MM.1S (cell line): ENCODE measurements at regions not wholly inside any gene's neighbourhood (a gene's known extent, or its start where the extent isn't known, plus 50 kb on each side); places are given as distances from the start of the nearest gene placed in this dataset.

ENCODE experiments used
- CTCF ChIP-seq: fragments of 300-600 bp; sonication (generic); IDR thresholded peaks from 2 replicates; pipeline ENCODE4 v1.5.1; 2016; ENCODE audit warnings: antibody characterized with exemption, low read length, mixed read lengths
- EZH2 ChIP-seq: fragments of 300-600 bp; sonication (generic); optimal IDR thresholded peaks from 2 replicates; pipeline ENCODE3; 2017; ENCODE audit warnings: low read depth, mild to moderate bottlenecking, antibody characterized with exemption, low read length, mixed read lengths
- EZH2phosphoT487 ChIP-seq: fragments of 300-600 bp; sonication (generic); IDR thresholded peaks from 2 replicates; pipeline ENCODE4 v1.6.1; 2018; ENCODE audit warnings: antibody characterized with exemption, low read length

GRCh38 chr5:100690036-100690560, 154.9 kb downstream of the FAM174A start:
- TF ChIP-seq EZH2 (no peak), CTCF (no peak), EZH2phosphoT487 (no peak)
